SK-N-MC (cell line): ENCODE measurements at regions not wholly inside any gene's neighbourhood (a gene's known extent, or its start where the extent isn't known, plus 50 kb on each side); places are given as distances from the start of the nearest gene placed in this dataset.

ENCODE experiments used
- EZH2 ChIP-seq: fragments of 200-600 bp; sonication (generic); IDR thresholded peaks from one replicate; pipeline ENCODE4 v1.6.1; 2017; ENCODE audit warnings: antibody characterized with exemption
- POLR2AphosphoS5 ChIP-seq: IDR thresholded peaks from 2 replicates; pipeline ENCODE4 v1.6.1; 2012; ENCODE audit warnings: mild to moderate bottlenecking, low read depth, low read length, borderline replicate concordance

DNA sequence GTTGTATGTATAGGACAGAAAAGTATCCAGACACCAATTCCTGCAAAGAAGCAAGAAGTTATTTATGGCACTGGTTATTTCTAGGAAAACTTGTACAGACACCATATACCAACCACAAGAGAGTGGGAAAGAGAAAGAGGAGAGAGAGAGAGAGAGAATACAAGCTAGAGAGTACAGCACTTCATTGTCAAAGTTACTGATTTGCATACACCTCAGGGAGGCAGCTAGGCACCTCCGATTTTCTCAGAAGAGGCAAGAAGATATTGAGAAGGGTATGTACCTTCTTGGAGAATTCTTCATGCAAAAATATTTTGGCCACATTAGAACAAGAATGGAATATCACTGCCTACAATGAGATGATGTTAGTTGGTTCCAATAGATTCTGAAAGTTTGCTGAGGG, 333.9 kb upstream of the PIK3C3 start:
- TF ChIP-seq EZH2 (no peak), POLR2AphosphoS5 (no peak)
